Heart left ventricle (tissue), 16 donors: ENCODE measurements at regions not wholly inside any gene's neighbourhood (a gene's known extent, or its start where the extent isn't known, plus 50 kb on each side); places are given as distances from the start of the nearest gene placed in this dataset.

Experiments
- ATAC-seq, 4 donors: fragments of 200-7000 bp; cut with Tn5 transposase; one replicate each; pipeline ENCODE4 v1.9.1; 2020 to 2022; ENCODE audit warnings: moderate library complexity in 4 of 4, mild to moderate bottlenecking in 3 of 4, moderate number of reproducible peaks in 1 of 4
- DNase-seq, 5 donors: peaks; one replicate each; pipeline ENCODE4 v3.0.0-alpha.2; 2020
- H3K27ac ChIP-seq, 12 donors: fragments of 200-600 bp; sonication (generic) in 4 of 12; one replicate each; pipeline versions ENCODE4 v1.5.0 to v1.8.0; 2016 to 2022; ENCODE audit warnings: mild to moderate bottlenecking in 2 of 12
- H3K27me3 ChIP-seq, 9 donors: fragments of 200-600 bp; sonication (generic) in 2 of 9; one replicate each; pipeline versions ENCODE4 v1.5.1 to v1.8.0; 2016 to 2022; ENCODE audit warnings: mild to moderate bottlenecking in 3 of 9
- H3K36me3 ChIP-seq, 9 donors: fragments of 200-600 bp; sonication (generic) in 2 of 9; one replicate each; pipeline versions ENCODE4 v1.5.0 to v1.8.0; 2018 to 2022; ENCODE audit warnings: mild to moderate bottlenecking in 2 of 9
- H3K4me1 ChIP-seq, 12 donors: fragments of 200-600 bp; sonication (generic) in 4 of 12; one replicate each; pipeline versions ENCODE4 v1.5.0 to v1.8.0; 2016 to 2022; ENCODE audit warnings: mild to moderate bottlenecking in 3 of 12
- H3K4me3 ChIP-seq, 12 donors: fragments of 200-600 bp; sonication (generic) in 4 of 12; one replicate each; pipeline versions ENCODE4 v1.5.0 to v1.8.0; 2017 to 2022; ENCODE audit warnings: mild to moderate bottlenecking in 9 of 12, moderate library complexity in 4 of 12
- H3K9me3 ChIP-seq, 12 donors: fragments of 200-600 bp; sonication (generic) in 4 of 12; one replicate each; pipeline versions ENCODE4 v1.5.0 to v1.8.0; 2016 to 2022; ENCODE audit warnings: mild to moderate bottlenecking in 1 of 12
- POLR2A ChIP-seq, 2 donors: fragments of 450-650 bp; IDR thresholded peaks; one replicate each; pipeline ENCODE4 v1.6.1; 2017; ENCODE audit warnings: antibody characterized with exemption in 2 of 2, mild to moderate bottlenecking in 2 of 2, moderate library complexity in 2 of 2
- WGBS, 4 donors: extraction: QIAGEN DNeasy Blood & Tissue Kit in 2 of 4; methylation state at CpG; one replicate each; pipeline versions ENCODE4 v1.1.5 to v1.1.7; 2013 to 2018; 5-methylcytosine and 5-hydroxymethylcytosine counted together
- intact Hi-C, 10 donors: fragments of 100-400 bp; cut with DNase I; formaldehyde crosslinking; loops; one replicate each; pipeline versions ENCODE4 v1.11.1 to v1.14.2; 2022
- TF ChIP-seq, protein P1 (sequence below), 12 donors: fragments of 200-600 bp; sonication (generic) in 4 of 12; IDR thresholded peaks; one replicate each; pipeline versions ENCODE4 v1.5.0 to v1.8.0; 2018 to 2022; ENCODE audit warnings: antibody characterized with exemption in 12 of 12, mild to moderate bottlenecking in 5 of 12
- donor health status: ischemic (EF 13 %, LVEDD 7.1; RV severe dilation, severe dysfunction).
- donor health status: healthy with polysubstance abuse.
- donor health status: DM: no; HTN: yes; CAD: no.
- donor health status: DM: no; HTN: no; CAD: no.
- donor health status: ischemic (EF 25% LVEDD 6.9; RV normal size, moderate dysfunction).
- donor health status: ischemic (EF 25% LVEDD 5.7; RV mildly dilated, moderate dysfunction).
- donor health status: healthy.
- donor health status: DM: yes; HTN: yes; CAD: no.
- donor health status: ischemic (EF 35%, LVEDD 5.7; RV mildly dilated, moderate dysfunction).
- donor health status: nonischemic (EF 11% LVEDD 7.7; RV severe dilation, severe dysfunction).
- donor health status: DM: yes; HTN: yes; CAD: no.
- donor health status: PGD.
- donor health status: ischemic (EF 29% LVEDD 5.4; RV normal size, mild dysfunction).
- donor health status: nonischemic (EF 23%, LVEDD 6.1; RV moderate dilation, normal function).

DNA sequence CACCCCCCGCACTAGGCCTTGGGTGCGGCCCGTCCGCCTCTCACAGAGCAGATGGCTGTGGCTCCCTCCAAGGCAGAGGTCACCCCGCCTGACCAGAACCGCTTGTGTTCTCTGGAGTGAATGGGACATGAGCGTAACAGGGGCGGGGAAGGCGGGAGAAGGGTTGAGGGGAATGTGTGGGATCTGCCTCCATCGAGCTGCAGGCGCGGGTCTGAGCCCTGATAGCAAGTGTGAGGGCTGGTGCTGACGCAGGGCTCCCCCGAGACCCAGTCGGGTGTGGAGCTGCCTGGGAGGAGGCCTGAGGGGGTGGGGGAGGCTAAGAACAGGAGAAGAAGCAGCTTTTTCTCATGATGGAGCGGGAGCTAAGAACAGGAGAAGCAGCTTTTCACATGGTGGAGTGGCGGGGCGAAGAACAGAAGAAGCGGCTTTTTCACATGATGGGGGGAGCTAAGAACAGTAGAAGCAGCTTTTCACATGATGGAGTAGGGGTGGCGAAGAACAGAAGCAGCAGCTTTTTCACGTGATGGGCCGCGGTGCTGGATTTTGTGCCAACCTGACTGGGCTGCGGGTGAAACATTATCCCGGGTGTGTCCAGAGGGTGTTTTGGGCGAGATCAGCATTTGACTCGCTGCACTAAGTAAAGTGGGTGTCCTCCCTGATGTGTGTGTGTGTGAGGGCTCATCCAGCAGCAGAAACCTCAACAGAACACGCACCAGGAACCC is 169.3 kb downstream of the TTLL2 start:
- Histone ChIP-seq H3K4me3 (no peak overlapping the region), H3K9me3 (no peaks in the 10 kb centered on the region), H3K27ac (peak overlapping the region in 2 of 12 donors; percentile 34), H3K4me1 (peaks cover 0 to 31% (median 14%) of the 10 kb centered on the region in 12 donors), H3K27me3 (no peaks in the 10 kb centered on the region), H3K36me3 (no peaks in the 10 kb centered on the region)
- intact Hi-C loops = loop anchor here in 1 of 10 donors (5.0 kb wide), 1 partner anchor 53 kb away; no protein-coding TSS in a partner anchor
- DNase-seq (peak; percentile 59 to 84 (median 62)), ATAC-seq (peak; percentile 71 to 88 (median 80))
- TF ChIP-seq POLR2A (IDR thresholded peaks at IDR 0.05) = no peak
- TF ChIP-seq, protein P1, sequence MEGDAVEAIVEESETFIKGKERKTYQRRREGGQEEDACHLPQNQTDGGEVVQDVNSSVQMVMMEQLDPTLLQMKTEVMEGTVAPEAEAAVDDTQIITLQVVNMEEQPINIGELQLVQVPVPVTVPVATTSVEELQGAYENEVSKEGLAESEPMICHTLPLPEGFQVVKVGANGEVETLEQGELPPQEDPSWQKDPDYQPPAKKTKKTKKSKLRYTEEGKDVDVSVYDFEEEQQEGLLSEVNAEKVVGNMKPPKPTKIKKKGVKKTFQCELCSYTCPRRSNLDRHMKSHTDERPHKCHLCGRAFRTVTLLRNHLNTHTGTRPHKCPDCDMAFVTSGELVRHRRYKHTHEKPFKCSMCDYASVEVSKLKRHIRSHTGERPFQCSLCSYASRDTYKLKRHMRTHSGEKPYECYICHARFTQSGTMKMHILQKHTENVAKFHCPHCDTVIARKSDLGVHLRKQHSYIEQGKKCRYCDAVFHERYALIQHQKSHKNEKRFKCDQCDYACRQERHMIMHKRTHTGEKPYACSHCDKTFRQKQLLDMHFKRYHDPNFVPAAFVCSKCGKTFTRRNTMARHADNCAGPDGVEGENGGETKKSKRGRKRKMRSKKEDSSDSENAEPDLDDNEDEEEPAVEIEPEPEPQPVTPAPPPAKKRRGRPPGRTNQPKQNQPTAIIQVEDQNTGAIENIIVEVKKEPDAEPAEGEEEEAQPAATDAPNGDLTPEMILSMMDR (IDR thresholded peaks at IDR 0.05) = no peak
- WGBS, 4 donors = 74 to 79% (median 76%) methylated on average over 28 of the region's 28 CpGs

DNA sequence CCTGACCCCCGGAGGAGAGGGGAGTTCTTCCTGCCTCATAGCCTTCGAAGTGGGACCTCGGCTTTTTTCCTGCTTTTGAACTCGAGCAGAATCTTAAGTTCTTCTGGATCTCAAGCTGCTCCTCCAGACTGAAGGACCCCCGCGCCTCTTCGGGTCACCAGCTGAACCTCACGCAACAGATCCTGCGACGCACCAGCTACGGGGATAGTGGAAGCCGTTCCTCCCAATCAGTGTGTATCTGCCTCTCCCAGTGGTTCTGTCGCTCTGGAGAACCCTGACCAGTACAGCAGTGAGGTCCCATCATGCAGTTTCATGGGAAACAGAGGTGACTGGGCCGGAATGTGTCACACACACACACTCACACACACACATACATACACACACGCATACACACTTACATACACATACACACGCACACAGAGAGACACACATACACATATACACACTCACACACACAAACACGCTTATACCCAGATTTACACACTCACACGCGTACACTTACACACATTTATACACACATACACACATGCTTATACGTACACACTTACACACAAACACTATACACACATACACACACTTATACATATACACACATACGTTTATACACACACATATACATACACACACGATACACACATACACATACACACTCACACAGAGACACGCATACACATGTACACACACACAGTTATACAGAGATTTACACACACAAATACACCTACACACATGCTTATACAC is 170.0 kb downstream of the TTLL2 start:
- intact Hi-C loops = loop anchor here in 1 of 10 donors (5.0 kb wide), 1 partner anchor 52 kb away; no protein-coding TSS in a partner anchor
- Histone ChIP-seq H3K9me3 (no peaks in the 10 kb centered on the region), H3K36me3 (no peaks in the 10 kb centered on the region), H3K27me3 (no peaks in the 10 kb centered on the region), H3K4me1 (peaks cover 0 to 31% (median 14%) of the 10 kb centered on the region in 12 donors), H3K4me3 (no peak overlapping the region), H3K27ac (peak overlapping the region in 1 of 12 donors; percentile 34)
- ATAC-seq (no peak), DNase-seq (peak in 1 of 5 donors; percentile 39)
- 91 to 96% (median 93%) methylated on average over 23 of the region's 23 CpGs for WGBS, 4 donors
- no peak for TF ChIP-seq POLR2A (IDR thresholded peaks at IDR 0.05)
- TF ChIP-seq, protein P1 (IDR thresholded peaks at IDR 0.05) = no peak

DNA sequence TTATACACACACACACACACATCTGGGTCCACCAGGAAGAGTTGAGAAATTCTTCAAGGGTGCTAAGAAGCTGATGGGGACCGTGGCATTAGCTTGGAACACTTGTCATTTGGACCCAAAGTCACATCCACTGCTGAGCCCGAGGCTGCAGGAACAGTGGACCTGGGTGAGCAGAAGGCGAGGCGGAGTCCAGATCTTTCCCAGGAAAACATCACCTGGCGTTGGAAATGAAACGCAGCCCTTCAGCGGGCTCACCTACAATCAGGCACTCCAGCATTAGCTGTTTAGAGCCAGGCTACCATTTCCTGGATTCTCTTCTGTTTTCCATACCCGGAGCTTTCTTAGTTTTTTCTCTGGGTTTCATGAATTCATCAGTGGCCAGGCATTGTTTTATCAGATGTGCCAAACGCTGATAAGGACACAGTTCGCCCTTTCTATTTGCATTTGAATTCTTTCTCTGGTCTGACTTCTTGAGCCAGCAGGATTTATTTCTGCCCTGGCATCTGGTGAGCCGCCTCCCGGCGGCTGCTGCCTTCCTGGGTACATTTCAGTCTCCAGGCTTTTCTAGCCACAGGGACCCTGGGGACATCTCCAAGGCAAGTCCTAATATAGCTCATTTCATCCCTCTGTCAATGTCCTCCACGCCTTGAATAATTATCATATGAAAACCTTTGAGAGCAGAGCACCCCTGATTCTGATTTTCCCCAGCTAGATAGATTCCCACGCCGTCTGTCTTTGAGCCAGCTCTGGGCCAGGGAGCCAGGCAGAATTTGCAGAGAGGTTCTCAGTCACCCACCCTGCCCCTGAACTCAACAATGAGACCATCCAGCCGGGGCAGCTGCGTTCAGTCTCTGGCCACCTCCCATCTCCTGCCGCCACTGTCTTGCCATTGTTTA is 170.9 kb downstream of the TTLL2 start:
- no peaks in the 10 kb centered on the region for H3K27me3 ChIP-seq

More for the DNA sequence above, 170.9 kb downstream of the TTLL2 start:
- Histone ChIP-seq H3K4me3 (no peak overlapping the region), H3K4me1 (peaks cover 0 to 31% (median 14%) of the 10 kb centered on the region in 12 donors), H3K36me3 (no peaks in the 10 kb centered on the region), H3K27ac (no peak overlapping the region), H3K9me3 (no peaks in the 10 kb centered on the region)
- ATAC-seq = no peak
- DNase-seq = peak in 1 of 5 donors; percentile 18
- TF ChIP-seq POLR2A (IDR thresholded peaks at IDR 0.05) = no peak
- TF ChIP-seq, protein P1 (IDR thresholded peaks at IDR 0.05) = no peak
- intact Hi-C loops = no loop called here
- 57 to 62% (median 59%) methylated on average over 19 of the region's 19 CpGs for WGBS, 4 donors
